Activated naive CD4-positive, alpha-beta T cell treated with anti-CD3 and anti-CD28 coated beads, Interleukin-2, amount 50 U/mL, for 24 hours (primary cell): ENCODE measurements at regions not wholly inside any gene's neighbourhood (a gene's known extent, or its start where the extent isn't known, plus 50 kb on each side); places are given as distances from the start of the nearest gene placed in this dataset.

Experiments used
- H3K27ac Mint-ChIP-seq: one replicate; pipeline ENCODE4 v1.8.0; 2021; ENCODE audit warnings: mild to moderate bottlenecking, mixed read lengths
- H3K27me3 Mint-ChIP-seq: one replicate; pipeline ENCODE4 v1.8.0; 2021; ENCODE audit warnings: mixed read lengths
- H3K36me3 Mint-ChIP-seq: one replicate; pipeline ENCODE4 v1.8.0; 2021; ENCODE audit warnings: mixed read lengths
- H3K4me1 Mint-ChIP-seq: one replicate; pipeline ENCODE4 v1.8.0; 2021; ENCODE audit warnings: mixed read lengths
- H3K4me3 Mint-ChIP-seq: one replicate; pipeline ENCODE4 v1.8.0; 2021; ENCODE audit warnings: mild to moderate bottlenecking, mixed read lengths
- H3K9me3 Mint-ChIP-seq: one replicate; pipeline ENCODE4 v1.8.0; 2021; ENCODE audit warnings: mixed read lengths

- H3K4me1 Mint-ChIP-seq, result no peaks in the 10 kb centered on the region
- no peaks in the 10 kb centered on the region for H3K36me3 Mint-ChIP-seq
- no peak overlapping the region for H3K27ac Mint-ChIP-seq
- no peak overlapping the region for H3K4me3 Mint-ChIP-seq
- H3K27me3 Mint-ChIP-seq, result peaks cover 4% of the 10 kb centered on the region
- H3K9me3 Mint-ChIP-seq, result no peaks in the 10 kb centered on the region
These were observed 123.6 kb downstream of the MN1 start for GRCh38 chr22:27677905-27678458.

DNA sequence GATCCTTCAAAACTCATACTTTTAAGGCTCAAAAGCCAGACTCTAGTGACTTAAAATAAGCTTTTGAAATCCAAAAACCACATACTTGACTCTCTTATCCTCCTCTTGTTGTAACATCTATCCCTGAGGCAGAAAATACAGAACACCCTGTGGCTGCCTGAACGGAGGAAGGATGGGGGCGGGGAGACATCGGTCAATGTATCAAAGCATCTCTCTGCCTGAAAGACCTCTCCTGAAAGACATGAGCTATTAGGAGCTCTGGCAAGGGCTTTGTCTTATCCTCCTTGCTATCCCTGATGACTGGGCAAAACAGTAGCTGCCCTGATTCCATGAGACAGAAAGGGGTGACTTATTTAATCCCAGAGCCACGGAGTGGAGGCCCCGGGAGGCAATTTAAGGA lies 122.4 kb downstream of the MN1 start:
- no peaks in the 10 kb centered on the region for H3K9me3 Mint-ChIP-seq
- no peak overlapping the region for H3K4me3 Mint-ChIP-seq
- no peaks in the 10 kb centered on the region for H3K36me3 Mint-ChIP-seq
- peaks cover 4% of the 10 kb centered on the region for H3K27me3 Mint-ChIP-seq
- H3K4me1 Mint-ChIP-seq, result no peaks in the 10 kb centered on the region
- H3K27ac Mint-ChIP-seq, result no peak overlapping the region

- Mint-ChIP-seq H3K4me1 (no peaks in the 10 kb centered on the region), H3K4me3 (no peak overlapping the region), H3K9me3 (no peaks in the 10 kb centered on the region), H3K36me3 (no peaks in the 10 kb centered on the region), H3K27me3 (peaks cover 4% of the 10 kb centered on the region), H3K27ac (no peak overlapping the region)
These were observed 121.7 kb downstream of the MN1 start for GRCh38 chr22:27679693-27680488.

DNA sequence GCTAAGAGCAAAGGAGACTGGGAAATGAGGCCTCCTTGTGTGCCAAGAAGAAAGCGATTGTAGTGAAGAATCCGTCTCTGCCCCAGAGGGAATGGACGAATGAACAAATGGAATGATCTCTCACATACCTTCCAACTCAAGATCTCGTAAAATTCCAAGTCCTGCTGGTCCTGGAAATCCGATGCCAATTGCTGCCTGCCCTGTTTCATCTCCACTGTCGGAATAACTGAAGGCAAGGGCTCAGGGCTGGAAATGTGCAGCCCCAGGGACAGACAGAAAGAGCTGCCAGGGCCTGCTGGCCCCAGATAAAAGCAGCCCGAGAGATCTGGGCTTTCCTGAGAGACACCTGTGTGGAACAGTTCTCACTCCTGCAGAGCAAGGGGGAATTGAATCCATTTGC lies 120.9 kb downstream of the MN1 start:
- Mint-ChIP-seq H3K36me3 (no peaks in the 10 kb centered on the region), H3K4me1 (no peaks in the 10 kb centered on the region), H3K27ac (no peak overlapping the region), H3K4me3 (no peak overlapping the region), H3K27me3 (peaks cover 4% of the 10 kb centered on the region), H3K9me3 (no peaks in the 10 kb centered on the region)

- Mint-ChIP-seq H3K9me3 (no peaks in the 10 kb centered on the region), H3K4me3 (no peak overlapping the region), H3K36me3 (no peaks in the 10 kb centered on the region), H3K4me1 (no peaks in the 10 kb centered on the region), H3K27me3 (peaks cover 2% of the 10 kb centered on the region), H3K27ac (no peak overlapping the region)
These were observed 120.5 kb downstream of the MN1 start for GRCh38 chr22:27681037-27681436.

- no peaks in the 10 kb centered on the region for H3K9me3 Mint-ChIP-seq
- H3K36me3 Mint-ChIP-seq, result no peaks in the 10 kb centered on the region
- peaks cover 2% of the 10 kb centered on the region for H3K27me3 Mint-ChIP-seq
These were observed 119.1 kb downstream of the MN1 start for GRCh38 chr22:27682437-27682836.

DNA sequence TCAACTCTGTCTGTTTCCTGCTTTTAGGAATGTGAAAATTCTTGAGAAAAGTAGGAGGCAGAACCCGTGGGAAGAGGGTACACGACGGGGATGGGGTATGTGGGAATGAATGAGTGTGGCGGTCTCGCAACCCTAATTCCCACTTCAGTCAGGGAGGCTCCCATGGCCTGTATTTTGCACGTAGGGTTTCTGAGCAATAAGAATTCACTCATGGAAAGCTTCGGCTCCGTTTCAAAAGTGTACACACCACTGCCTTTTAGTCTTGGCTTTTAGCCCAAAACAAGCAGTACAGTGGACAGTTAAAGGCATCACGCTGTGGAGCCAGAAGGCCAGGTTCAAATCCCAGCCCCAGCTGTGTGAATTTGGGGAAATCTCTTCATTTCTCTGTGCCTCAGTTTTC lies 116.7 kb downstream of the MN1 start:
- H3K4me3 Mint-ChIP-seq, result no peak overlapping the region
- H3K9me3 Mint-ChIP-seq, result no peaks in the 10 kb centered on the region
- H3K4me1 Mint-ChIP-seq, result no peaks in the 10 kb centered on the region
- H3K36me3 Mint-ChIP-seq, result no peaks in the 10 kb centered on the region
- peaks cover 5% of the 10 kb centered on the region for H3K27me3 Mint-ChIP-seq
- no peak overlapping the region for H3K27ac Mint-ChIP-seq

More at GRCh38 chr22:27682437-27682836, 119.1 kb downstream of the MN1 start:
- no peaks in the 10 kb centered on the region for H3K4me1 Mint-ChIP-seq
- no peak overlapping the region for H3K27ac Mint-ChIP-seq
- H3K4me3 Mint-ChIP-seq, result no peak overlapping the region

GRCh38 chr22:27685515-27685914 lies 116.0 kb downstream of the MN1 start:
- H3K9me3 Mint-ChIP-seq, result no peaks in the 10 kb centered on the region
- no peaks in the 10 kb centered on the region for H3K4me1 Mint-ChIP-seq
- no peak overlapping the region for H3K27ac Mint-ChIP-seq
- no peaks in the 10 kb centered on the region for H3K36me3 Mint-ChIP-seq
- peaks cover 3% of the 10 kb centered on the region for H3K27me3 Mint-ChIP-seq
- no peak overlapping the region for H3K4me3 Mint-ChIP-seq

- no peaks in the 10 kb centered on the region for H3K4me1 Mint-ChIP-seq
- no peaks in the 10 kb centered on the region for H3K9me3 Mint-ChIP-seq
- H3K27me3 Mint-ChIP-seq, result peaks cover 3% of the 10 kb centered on the region
- no peak overlapping the region for H3K27ac Mint-ChIP-seq
- no peaks in the 10 kb centered on the region for H3K36me3 Mint-ChIP-seq
- no peak overlapping the region for H3K4me3 Mint-ChIP-seq
These were observed 115.6 kb downstream of the MN1 start for GRCh38 chr22:27685970-27686369.

DNA sequence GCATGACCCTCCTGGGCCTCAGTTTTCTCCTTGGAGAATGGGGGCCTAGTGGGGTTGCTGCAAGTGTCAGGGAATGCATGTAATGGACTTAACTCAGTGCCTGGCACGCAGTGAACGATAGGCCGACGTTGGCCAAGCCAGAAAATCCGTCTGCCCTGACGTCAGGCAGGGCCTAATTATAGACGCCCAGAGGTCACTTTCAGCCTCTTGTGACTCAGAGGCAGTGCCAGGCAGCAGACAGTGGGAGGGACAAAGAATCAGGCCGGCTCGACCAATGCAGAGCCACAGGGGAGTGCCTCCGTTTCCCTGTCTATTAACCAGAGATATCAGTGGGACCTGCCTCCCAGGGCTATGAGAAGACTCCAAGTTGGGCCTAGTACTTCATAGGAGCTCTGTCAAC lies 115.0 kb downstream of the MN1 start:
- Mint-ChIP-seq H3K4me3 (no peak overlapping the region), H3K27me3 (peaks cover 4% of the 10 kb centered on the region), H3K9me3 (no peaks in the 10 kb centered on the region)

DNA sequence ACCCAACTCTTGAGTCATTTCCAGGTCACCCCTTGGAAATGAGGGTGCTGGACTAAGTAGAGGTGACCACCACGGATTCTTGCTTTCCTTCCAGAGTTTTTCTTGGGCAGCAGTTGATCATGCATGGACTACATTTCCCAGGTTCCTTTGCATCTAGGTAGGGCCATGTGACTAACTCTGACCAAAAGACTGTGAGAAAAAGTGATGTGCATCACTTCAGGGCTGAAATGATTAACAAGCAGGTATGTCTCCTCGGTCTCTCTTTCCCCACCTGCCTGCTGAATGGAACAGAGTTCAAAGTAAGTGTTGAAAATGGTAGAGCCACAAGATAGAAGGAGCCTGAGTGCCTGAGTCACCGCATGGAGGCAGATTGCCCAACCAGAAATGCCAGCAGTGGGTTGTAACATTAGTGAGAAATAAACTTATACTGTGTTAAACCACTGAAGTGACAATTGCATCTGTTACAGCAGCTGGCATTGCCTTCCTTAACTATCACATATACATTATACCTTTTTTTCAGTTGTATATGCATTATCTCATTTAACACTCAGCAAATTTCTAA lies 113.5 kb downstream of the MN1 start:
- Mint-ChIP-seq H3K36me3 (no peaks in the 10 kb centered on the region), H3K4me3 (no peak overlapping the region), H3K9me3 (no peaks in the 10 kb centered on the region), H3K27me3 (peaks cover 5% of the 10 kb centered on the region), H3K27ac (no peak overlapping the region), H3K4me1 (no peaks in the 10 kb centered on the region)

More for the DNA sequence above, 115.0 kb downstream of the MN1 start:
- Mint-ChIP-seq H3K36me3 (no peaks in the 10 kb centered on the region), H3K4me1 (no peaks in the 10 kb centered on the region), H3K27ac (no peak overlapping the region)

GRCh38 chr22:27689664-27690063 lies 111.9 kb downstream of the MN1 start:
- Mint-ChIP-seq H3K9me3 (no peaks in the 10 kb centered on the region), H3K27me3 (peaks cover 8% of the 10 kb centered on the region), H3K27ac (no peak overlapping the region), H3K4me1 (no peaks in the 10 kb centered on the region), H3K4me3 (no peak overlapping the region), H3K36me3 (no peaks in the 10 kb centered on the region)

DNA sequence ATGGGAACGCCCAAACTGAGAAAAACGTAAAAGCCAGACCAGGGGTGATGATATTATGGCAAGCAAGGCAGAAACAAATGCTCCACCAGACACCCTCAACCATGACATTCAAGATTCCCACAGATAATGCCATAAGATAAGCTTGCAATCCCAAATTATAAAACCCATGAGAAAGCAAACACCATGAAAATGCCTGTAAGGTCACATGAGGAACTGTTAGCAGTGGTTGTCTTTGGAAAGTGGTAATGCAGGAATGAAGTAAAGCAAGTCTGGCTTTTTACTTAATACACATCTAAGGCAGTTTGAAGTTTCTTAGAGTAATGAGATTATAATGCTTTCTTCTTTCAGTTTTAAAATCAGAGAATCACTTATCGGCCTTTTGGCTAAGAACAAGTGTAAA lies 111.0 kb downstream of the MN1 start:
- H3K27ac Mint-ChIP-seq, result no peak overlapping the region
- no peaks in the 10 kb centered on the region for H3K36me3 Mint-ChIP-seq
- H3K27me3 Mint-ChIP-seq, result peaks cover 8% of the 10 kb centered on the region
- no peak overlapping the region for H3K4me3 Mint-ChIP-seq
- H3K9me3 Mint-ChIP-seq, result no peaks in the 10 kb centered on the region
- H3K4me1 Mint-ChIP-seq, result no peaks in the 10 kb centered on the region

DNA sequence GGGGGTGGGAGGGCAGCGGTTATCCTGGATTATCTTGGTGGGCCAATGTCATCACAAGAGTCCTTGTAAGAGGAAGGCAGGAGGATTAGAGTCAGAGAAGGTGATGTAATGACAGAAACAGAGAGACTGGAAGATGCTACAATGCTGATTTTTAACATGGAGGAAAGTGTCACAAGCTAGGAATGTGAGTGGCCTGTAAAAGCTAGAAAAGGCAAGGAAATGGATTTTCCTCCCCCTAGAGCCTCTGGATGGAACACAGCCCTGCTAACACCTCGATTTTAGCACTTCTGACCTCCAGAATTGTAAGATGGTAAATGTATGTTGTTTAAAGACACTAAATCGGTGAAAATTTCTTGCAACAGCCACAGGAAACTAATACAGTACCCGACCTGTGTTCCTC lies 109.3 kb downstream of the MN1 start:
- Mint-ChIP-seq H3K9me3 (no peaks in the 10 kb centered on the region), H3K27me3 (peaks cover 8% of the 10 kb centered on the region), H3K27ac (no peak overlapping the region), H3K4me1 (no peaks in the 10 kb centered on the region), H3K4me3 (no peak overlapping the region), H3K36me3 (no peaks in the 10 kb centered on the region)

DNA sequence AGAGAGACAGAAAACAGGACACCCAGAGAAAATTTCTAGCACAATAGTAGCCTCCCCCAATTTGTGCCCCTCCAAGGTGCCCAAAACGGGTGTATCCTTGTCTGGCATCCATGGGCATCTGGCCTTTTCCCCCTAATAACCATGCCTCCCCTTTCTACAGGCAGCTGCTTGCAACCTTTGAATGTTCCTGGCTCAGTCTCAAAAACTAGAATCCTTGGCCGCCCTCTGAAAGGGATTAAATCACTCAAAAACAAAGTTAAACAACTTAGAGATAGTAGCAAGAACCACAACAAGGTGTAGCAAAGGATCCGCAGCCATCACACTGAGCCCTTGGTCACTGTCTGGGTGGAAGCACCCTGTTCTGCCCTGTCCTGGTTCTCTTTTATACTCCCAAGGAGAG lies 105.6 kb downstream of the MN1 start:
- H3K27me3 Mint-ChIP-seq, result peaks cover 5% of the 10 kb centered on the region
- H3K4me3 Mint-ChIP-seq, result no peak overlapping the region
- H3K4me1 Mint-ChIP-seq, result no peaks in the 10 kb centered on the region
- no peak overlapping the region for H3K27ac Mint-ChIP-seq
- no peaks in the 10 kb centered on the region for H3K36me3 Mint-ChIP-seq
- no peaks in the 10 kb centered on the region for H3K9me3 Mint-ChIP-seq

DNA sequence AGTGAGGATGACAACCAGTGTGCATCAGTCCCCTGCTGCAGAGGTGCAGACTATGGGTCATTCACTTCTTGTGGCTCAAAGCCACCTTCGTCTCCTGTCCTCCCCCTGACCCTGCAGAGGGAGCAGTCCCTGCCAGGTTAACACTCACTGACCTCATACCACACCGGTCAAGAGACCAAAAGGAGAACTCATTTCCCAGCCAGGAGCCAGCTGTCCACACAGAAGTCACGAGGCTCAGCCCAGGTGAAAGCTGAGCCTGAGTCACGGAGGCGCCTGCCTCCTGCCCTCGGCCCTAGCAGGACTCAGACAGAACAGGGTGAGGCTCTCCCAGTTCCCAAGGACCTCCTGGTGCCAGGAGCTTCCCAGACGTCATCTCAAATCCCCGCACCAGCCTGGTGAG lies 103.7 kb downstream of the MN1 start:
- Mint-ChIP-seq H3K27ac (no peak overlapping the region), H3K4me1 (no peaks in the 10 kb centered on the region), H3K27me3 (peaks cover 4% of the 10 kb centered on the region), H3K4me3 (no peak overlapping the region), H3K9me3 (no peaks in the 10 kb centered on the region), H3K36me3 (no peaks in the 10 kb centered on the region)
